ENCODE measurements at regions not wholly inside any gene's neighbourhood (a gene's known extent, or its start where the extent isn't known, plus 50 kb on each side); places are given as distances from the start of the nearest gene placed in this dataset.

DNA sequence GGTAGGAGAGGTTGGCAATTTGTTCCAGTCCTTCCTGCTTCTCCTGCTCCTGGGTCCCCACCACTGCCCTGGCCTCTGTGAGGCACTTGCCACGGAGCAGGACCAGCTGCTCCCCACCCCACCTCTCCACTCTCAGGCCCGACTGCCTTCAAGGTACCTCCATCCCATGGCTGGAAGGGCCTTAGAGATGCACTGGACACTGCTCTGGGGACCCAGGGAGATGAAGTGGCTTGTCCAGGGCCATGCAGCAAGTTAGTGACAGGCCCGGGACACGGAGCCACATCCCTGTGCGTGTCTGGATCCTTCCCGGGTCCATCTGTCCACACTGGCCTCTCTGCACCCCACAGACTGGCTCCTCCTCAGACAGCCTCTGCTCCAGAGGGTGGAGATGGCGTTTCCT is 105.3 kb downstream of the CPZ start:
- Histone ChIP-seq H3K36me3 (ENCODE audit: control insufficient read depth in 2 of 4, insufficient read depth in 4 of 4, low read length in 3 of 4) (no peaks in the 10 kb centered on the region), H2BK20ac (ENCODE audit: low read length) (no peak overlapping the region), H4K20me1 (replicated peaks in 1 of 2; ENCODE audit: control insufficient read depth in 1 of 2, insufficient read depth in 2 of 2, low read length in 2 of 2) (no peaks in the 10 kb centered on the region), H3K4me3 (ENCODE audit: extremely low read depth in 1 of 4, insufficient read depth in 2 of 4, low read depth in 3 of 4, low read length in 4 of 4) (no peak overlapping the region), H3K23ac (ENCODE audit: insufficient read length) (no peak overlapping the region), H3K9me3 (ENCODE audit: insufficient read depth in 2 of 2, low read depth in 1 of 2, low read length in 1 of 2) (no peaks in the 10 kb centered on the region; a peak in 1 of 4 replicates), H3K23me2 (ENCODE audit: low read depth, low read length) (no peaks in the 10 kb centered on the region), H4K8ac (ENCODE audit: extremely low read depth, insufficient read depth, low read length) (no peak overlapping the region), H2BK15ac (ENCODE audit: low read length) (no peak overlapping the region), H3K4ac (replicated peaks; ENCODE audit: insufficient read length, low read depth, low read length) (no peak overlapping the region), H3K56ac (replicated peaks; ENCODE audit: insufficient read length, low read depth, low read length) (no peak overlapping the region), H2BK120ac (replicated peaks; ENCODE audit: low read depth, low read length) (no peak overlapping the region), H2BK5ac (ENCODE audit: low read depth, low read length) (no peak overlapping the region), H3K27me3 (replicated peaks in 1 of 4; ENCODE audit: control insufficient read depth in 3 of 4, extremely low read depth in 1 of 4, insufficient read depth in 3 of 4, low read length in 3 of 4) (peaks cover 0 to 3% (median 0%) of the 10 kb centered on the region in 4 experiments; a peak in 2 of 7 replicates), H3K27ac (ENCODE audit: low read depth, low read length) (no peak overlapping the region), H3K18ac (ENCODE audit: extremely low read depth, low read length) (no peak overlapping the region), H3K14ac (ENCODE audit: insufficient read length) (no peak overlapping the region), H3K79me2 (ENCODE audit: control insufficient read depth in 1 of 2, insufficient read depth in 2 of 2, low read length in 2 of 2) (no peaks in the 10 kb centered on the region), H4K5ac (ENCODE audit: insufficient read length, low read depth, low read length) (no peak overlapping the region), H3K79me1 (ENCODE audit: low read depth, low read length) (no peaks in the 10 kb centered on the region), H3K4me2 (ENCODE audit: insufficient read depth in 1 of 2, low read depth in 2 of 2, low read length in 2 of 2) (no peak overlapping the region), H3K4me1 (replicated peaks in 1 of 4; ENCODE audit: control insufficient read depth in 3 of 4, insufficient read depth in 4 of 4, low read length in 3 of 4) (peaks cover 0 to 3% (median 0%) of the 10 kb centered on the region in 4 experiments; a peak in 1 of 7 replicates), H2AFZ (ENCODE audit: low read length) (no peak overlapping the region), H3K9ac (replicated peaks in 1 of 4; ENCODE audit: extremely low read depth in 1 of 4, low read depth in 3 of 4, low read length in 3 of 4) (no peak overlapping the region), H2BK12ac (ENCODE audit: low read depth, low read length) (no peak overlapping the region), H4K91ac (replicated peaks; ENCODE audit: insufficient read length, low read length) (no peak overlapping the region), H2AK5ac (ENCODE audit: low read depth, low read length) (no peak overlapping the region)
- DNase-seq (ENCODE audit: low read depth in 1 of 2, low spot score in 2 of 2) = no peak
- POLR2A ChIA-PET (ENCODE audit: partially characterized antibody) = no interaction called here
- WGBS, 2 experiments (ENCODE audit: extremely low coverage in 1 of 2, insufficient coverage in 1 of 2, insufficient read length in 1 of 2, insufficient replicate concordance in 2 of 2, low coverage in 1 of 2, low lambda C conversion rate in 2 of 2, missing lambda C conversion rate in 1 of 2) = 88% methylated on average over 6 of the region's 7 CpGs; no CpG with 5 or more reads in 1 of the 2 experiments
- CTCF ChIA-PET (ENCODE audit: partially characterized antibody) = no interaction called here
- no peak for FAIRE-seq
- TF ChIP-seq FOSL1 (IDR thresholded peaks at IDR 0.05; ENCODE audit: insufficient read depth, low read depth, low read length) (no peak), KDM4A (IDR thresholded peaks at IDR 0.05; ENCODE audit: low read depth, low read length, severe bottlenecking) (no peak), HDAC2 (IDR thresholded peaks at IDR 0.05; ENCODE audit: borderline replicate concordance in 1 of 2, low read depth in 2 of 2, low read length in 2 of 2) (no peak), RFX5 (IDR thresholded peaks at IDR 0.05; ENCODE audit: borderline replicate concordance, low read depth, low read length) (no peak), CHD1 (IDR thresholded peaks at IDR 0.05; ENCODE audit: low read depth, low read length) (no peak), SP1 (IDR thresholded peaks at IDR 0.05; ENCODE audit: low read depth, low read length) (no peak), HDAC6 (IDR thresholded peaks at IDR 0.05; ENCODE audit: low read depth, low read length) (no peak), CTCF (IDR thresholded peaks at IDR 0.05; ENCODE audit: control extremely low read depth in 1 of 3, insufficient read depth in 1 of 3, low read depth in 1 of 3, low read length in 3 of 3) (no peak), KDM5A (IDR thresholded peaks at IDR 0.05; ENCODE audit: low read length) (no peak), POLR2A (IDR thresholded peaks at IDR 0.05; ENCODE audit: control extremely low read depth in 1 of 2, low read depth in 2 of 2, low read length in 2 of 2) (no peak), EZH2 (IDR thresholded peaks at IDR 0.05; ENCODE audit: low read depth, low read length, severe bottlenecking) (no peak), RXRA (IDR thresholded peaks at IDR 0.05; ENCODE audit: insufficient read depth, low read depth, low read length) (no peak), KDM1A (IDR thresholded peaks at IDR 0.05; ENCODE audit: borderline replicate concordance, low read length) (no peak)

Data from H1 (cell line).